HG02588 (cell line): ENCODE measurements at regions not wholly inside any gene's neighbourhood (a gene's known extent, or its start where the extent isn't known, plus 50 kb on each side); places are given as distances from the start of the nearest gene placed in this dataset.

Source experiments
- ATAC-seq: cut with Tn5 transposase; IDR thresholded peaks from one replicate; pipeline ENCODE4 v1.9.1; 2021; ENCODE audit warnings: mild to moderate bottlenecking, moderate library complexity; ENCODE audit not compliant: unreplicated experiment

GRCh38 chr15:70430069-70430468 is 332.4 kb upstream of the TLE3 start:
- ATAC-seq = no peak

DNA sequence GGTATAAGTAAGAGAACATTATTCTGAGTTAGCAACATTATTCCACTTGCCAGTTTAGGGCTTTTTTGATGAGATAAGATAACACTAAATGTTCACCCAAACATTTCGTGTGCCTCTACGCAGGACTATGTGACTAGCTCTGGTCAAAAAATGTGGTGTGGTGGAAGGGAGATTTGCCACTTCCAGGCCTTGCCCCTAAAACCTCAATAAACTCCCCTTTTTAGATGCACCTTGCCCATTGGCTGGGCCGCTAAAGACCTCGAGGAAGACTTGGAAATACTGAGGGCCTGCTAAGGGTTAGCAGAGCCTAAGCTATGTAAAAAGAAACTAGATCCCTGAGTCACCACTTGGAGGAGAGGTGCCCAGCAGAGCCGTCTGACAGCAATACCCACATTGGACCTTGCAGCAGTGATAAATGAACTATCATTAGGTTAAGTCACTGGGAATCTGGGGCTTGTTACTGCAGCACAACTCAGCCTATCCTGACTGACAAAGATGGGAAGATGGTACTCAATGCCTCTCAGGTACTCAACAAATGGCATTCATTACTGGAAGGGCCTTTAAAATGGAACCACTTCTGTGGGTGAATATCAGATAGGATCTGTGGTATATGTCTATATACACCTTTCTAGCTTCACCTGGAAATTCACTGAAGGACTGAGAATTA is 331.5 kb upstream of the TLE3 start:
- no peak for ATAC-seq

- no peak for ATAC-seq
Measured at GRCh38 chr15:70428211-70428822, 330.6 kb upstream of the TLE3 start.

DNA sequence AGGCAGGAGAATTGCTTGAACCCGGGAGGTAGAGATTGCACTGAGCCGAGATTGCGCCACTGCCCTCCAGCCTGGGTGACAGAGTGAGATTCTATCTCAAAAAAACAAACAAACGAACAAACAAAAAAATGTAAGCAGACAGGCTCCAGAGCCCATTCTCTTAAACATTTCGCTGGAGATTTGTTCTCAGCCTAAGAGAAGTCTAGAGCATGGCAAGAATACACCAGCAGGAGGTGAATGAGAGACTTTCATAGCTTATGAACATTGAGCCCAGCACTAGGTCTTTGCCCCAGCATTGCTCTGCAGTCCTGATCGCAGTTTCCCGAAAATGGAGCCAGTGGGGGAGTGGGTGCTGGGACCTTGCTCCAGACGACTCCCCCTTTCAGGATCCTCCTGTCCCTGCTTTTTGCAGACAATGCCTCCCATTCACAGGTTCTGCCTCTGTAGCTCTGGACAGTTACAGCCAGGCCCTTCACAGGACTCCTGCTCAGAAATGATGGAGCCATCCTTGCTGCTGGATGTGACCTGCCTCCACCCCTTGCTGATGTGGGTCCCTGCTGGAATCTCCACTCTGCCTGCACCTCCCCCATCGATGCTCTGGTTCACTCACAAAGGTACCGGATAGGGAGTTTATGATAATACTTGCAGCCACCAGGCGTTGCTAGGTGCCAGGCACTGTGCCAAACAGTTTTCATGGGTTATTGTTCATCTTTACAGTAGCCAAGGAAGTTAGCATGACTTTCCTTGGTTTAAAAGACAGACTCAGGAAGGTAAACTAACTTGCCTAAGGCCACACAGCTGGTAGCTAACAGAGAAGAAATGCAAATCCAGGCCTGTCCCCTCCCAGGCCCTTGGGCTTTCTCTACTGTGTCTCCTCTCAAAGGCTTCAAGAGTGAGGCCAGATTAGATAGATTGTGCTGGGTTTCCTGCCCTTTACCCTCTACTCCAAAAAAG is 329.7 kb upstream of the TLE3 start:
- no peak for ATAC-seq

GRCh38 chr15:70426096-70426821 is 328.5 kb upstream of the TLE3 start:
- no peak for ATAC-seq

DNA sequence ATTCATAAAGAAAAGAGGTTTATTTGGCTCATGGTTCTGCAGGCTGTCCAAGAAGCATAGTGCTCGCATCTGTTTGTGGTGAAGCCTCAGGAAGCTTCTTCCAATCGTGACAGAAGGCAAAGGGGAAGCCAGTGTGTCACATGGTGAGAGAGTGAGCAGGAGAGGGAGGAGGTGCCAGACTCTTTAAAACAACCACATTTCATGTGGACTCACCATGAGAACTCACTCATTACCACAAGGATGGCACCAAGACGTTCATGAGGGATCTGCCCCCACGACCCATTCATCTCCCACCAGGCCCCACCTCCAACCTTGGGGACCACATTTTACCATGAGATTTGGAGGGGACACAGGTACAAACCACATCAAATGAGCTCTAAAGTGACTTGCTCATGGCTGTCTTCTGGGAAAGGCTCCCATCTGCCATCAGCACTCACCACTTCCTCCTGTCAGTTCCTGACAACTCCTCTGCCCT is 327.3 kb upstream of the TLE3 start:
- no peak for ATAC-seq

DNA sequence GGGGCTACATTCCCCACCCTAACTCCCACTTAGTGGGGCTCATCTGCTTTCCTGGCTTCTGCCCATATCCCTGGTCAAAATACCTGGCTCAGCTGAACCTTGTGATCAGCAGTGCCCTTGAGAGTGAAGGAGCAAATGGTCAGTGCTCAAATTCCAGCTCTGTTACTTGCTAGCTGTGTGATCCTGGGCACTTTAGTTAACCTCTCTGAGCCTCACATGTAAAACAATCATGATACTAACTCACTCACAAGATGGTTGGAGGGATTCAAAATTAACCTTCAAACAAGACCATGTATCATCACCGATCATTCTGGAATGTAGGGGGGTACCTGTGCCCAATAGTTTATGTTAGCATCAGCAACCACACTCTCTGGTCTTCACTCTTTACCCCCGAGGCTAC is 325.6 kb upstream of the TLE3 start:
- no peak for ATAC-seq

DNA sequence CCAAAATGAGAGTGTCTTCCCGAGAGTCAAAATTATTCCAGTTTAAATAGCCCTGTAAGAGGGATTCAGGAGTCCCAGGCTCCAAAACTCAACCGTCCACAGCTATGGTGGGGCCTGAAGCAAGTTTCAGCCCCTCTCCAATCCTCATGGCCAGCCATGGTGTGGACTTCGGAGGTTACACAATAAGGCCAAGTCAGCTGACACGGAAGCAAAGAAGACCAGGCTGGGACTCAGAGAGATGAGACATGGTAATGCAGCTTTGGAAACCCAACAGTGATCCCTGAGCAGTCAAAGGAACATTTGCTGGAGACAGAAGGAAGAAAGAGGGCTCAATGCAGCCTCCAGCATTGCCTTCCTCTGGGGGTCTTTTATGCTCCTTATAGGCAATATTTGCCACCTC is 324.6 kb upstream of the TLE3 start:
- ATAC-seq = no peak

DNA sequence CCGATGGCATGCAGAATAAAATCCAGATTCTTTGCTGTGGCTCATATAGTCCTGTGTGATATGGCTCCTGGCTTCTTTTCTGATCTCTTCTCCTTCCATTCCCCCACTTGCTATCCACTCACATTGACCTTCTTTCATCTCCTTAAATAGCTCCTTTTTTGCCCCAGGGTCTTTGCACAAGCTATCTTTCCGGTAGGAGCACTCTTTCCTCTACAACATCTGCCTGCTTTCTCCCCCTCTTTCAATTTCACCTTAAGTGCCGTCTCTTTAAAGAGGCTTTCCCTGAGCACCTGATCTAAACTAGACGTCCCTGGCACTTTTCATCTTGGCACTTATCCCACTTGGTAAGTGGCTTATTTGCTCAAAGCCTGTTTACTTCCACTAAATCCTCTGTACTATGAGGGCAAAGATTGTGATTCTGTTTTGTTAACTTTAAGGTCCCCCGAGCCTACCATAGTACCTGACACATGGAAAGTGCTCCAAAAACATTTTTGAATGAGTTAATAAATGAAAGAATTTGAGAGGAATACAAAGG is 323.3 kb upstream of the TLE3 start:
- no peak for ATAC-seq

DNA sequence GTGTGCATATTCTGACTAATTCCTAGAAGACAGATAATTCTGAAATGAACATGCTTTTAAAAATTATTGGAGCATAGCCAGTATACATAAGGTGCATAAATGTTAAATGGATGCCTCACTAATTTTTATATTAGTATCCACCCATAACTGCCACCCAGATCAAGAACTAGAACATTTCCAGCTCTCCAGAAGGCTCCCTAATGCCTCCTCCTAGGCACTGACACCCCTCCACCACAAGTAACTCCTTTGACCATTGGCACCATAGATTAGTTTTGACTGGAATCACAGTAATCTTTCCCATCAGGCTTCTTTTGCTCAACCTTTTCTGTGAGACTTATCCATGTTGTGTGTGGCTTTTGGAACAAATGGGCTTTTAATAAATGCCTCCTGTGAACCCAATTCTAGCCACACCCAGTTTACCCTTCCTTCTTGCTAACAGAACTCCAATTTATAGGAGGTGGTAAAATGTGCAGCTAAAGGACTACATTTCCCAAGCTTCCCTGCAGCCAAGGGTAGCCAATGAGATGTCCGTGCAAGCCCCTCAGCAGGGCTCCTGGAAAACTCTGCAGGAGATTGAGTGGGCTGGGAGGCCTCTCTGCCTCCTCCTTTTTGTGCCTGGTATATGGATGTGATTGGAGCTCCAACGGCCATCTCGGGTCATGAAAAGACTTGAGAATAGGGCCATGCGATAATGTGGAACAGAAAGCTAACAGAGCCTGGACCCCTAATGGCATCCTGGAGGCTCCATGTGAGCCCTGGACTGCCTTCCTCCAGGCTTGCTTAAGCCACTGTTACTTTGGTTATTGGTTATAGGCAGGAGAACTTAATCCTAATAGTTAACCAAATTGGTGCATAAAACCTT is 322.6 kb upstream of the TLE3 start:
- ATAC-seq = no peak

DNA sequence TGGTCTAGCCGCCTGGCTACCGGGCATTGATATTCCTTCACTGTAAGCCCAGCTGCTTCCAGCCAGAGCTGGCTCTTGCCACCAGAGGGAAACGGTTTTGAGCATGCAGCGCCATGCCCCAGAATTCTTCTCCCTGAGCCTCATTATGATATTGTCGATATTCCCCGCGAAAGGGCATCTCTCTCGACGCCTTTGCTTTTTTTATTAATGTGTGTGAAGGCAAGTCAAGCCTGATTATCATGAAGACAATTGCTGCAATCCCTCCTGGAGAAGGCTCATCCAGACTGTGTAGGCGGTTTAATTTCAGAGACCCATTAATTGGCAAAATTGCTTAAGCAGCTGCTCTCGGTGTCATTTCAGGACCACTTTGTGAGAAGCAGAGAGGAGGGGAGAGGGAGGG is 321.2 kb upstream of the TLE3 start:
- ATAC-seq = no peak

DNA sequence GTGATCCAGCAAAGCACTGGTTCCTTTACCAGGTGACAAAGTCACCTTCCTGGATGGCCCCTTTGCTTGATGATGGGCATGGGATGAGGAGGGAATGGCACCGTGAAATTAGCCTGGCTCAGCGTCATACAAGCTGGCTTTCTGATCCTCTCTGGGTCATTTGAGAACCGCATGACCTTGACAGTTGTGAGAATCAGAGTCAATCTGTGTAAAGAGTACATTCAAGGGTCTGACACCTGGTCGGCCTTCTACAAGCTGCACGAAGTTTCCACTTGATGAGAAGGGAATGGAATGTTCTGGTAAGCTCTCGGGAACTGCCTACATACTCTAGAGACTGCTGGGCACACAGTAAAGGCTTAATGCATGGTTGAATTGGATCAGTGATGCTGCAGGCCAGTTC is 319.8 kb upstream of the TLE3 start:
- no peak for ATAC-seq

DNA sequence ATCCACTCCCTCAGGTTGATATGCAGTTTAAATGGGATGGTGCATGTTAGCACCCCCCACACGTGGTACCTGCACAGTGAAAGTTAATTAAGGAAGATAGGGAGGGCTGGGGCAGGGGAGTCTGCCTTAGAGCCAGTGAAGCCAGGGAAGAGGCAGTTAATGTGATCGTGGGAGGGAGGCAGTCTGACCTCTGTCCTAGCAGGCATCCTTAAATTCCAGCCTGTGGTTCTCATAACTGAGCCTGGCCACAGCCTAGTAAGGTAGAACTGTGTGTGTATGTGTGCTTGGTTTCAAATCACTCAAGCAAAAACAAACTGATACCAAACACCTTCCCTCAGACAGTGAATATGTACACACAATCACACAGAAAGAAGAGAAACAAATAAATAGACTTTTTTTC is 319.1 kb upstream of the TLE3 start:
- no peak for ATAC-seq

- ATAC-seq = no peak
Measured at GRCh38 chr15:70415398-70415797, 317.7 kb upstream of the TLE3 start.

- ATAC-seq = no peak
Measured at GRCh38 chr15:70414626-70415025, 316.9 kb upstream of the TLE3 start.

DNA sequence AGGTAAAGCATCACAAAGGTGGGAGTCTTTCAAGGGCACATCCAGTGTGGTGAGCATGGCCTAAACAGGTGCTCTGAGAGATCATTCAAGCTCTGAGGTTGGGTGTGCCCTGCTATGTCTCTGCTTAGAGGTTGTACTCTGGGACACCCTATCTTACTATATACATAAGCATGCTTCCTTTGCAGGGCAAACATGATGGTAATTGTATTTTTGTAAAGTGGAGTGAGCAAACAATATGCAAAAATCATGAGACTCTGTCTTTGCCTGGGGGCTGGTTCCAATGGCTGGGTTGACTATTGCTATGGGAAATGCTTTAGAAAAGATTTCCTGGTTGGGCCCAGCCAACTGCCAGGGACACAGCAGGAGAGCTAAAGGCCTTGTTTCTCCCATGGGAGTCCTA is 315.1 kb upstream of the TLE3 start:
- no peak for ATAC-seq

- ATAC-seq = no peak
Measured at GRCh38 chr15:70411143-70411863, 313.6 kb upstream of the TLE3 start.

- ATAC-seq = no peak
Measured at GRCh38 chr15:70410371-70410985, 312.8 kb upstream of the TLE3 start.

DNA sequence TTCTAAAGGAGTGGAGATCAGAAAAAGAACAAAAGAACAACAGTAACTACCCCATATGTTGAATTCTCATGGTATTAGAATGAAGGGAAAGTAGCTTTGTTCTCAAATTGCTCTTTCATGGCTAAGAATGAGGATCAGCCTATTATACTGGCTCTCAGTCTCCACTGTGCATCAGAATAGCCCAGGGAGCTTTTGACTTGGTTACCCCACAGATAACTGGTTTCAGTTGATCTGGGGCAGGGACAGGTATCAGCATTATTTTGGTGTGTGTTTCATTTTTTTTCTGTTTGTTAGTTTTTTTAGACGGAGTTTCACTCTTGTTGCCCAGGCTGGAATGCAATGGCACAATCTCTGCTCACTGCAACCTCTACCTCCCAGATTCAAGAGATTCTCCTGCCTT is 311.7 kb upstream of the TLE3 start:
- ATAC-seq = no peak
